ENCODE measurements at regions not wholly inside any gene's neighbourhood (a gene's known extent, or its start where the extent isn't known, plus 50 kb on each side); places are given as distances from the start of the nearest gene placed in this dataset.
"Not testable (repeated sequence)": the region's sequence is repeated elsewhere in the genome, so short reads cannot be mapped to it uniquely, and the experiment has no call there.

DNA sequence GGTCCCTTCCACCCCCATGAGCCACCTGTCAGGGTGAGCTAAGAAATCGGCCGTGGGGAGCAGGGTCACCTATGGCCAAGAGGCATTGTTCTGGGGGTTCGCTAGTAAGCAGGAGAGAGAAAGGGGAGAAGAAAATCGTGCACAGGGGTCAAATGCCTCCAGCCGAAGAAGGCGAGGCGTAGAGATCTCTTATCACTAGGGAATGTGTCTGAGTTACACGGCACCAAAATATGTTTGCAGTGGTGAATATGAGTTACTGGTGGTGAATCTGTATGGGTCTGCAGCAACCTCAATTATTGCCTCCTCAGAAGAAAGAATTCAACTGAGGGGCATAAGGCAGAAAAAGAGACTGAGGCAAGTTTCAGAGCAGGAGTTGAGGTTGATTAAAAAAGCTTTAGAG lies 54.2 kb upstream of the RABGAP1L start:
- no peak for DNase-seq
- no peaks in the 10 kb centered on the region for H3K27me3 ChIP-seq (ENCODE audit: control insufficient read depth, insufficient read depth, low read length)
- H3K4me3 ChIP-seq (ENCODE audit: insufficient read depth, low read depth, low read length), result no peak overlapping the region
- no peaks in the 10 kb centered on the region for H3K36me3 ChIP-seq (replicated peaks; ENCODE audit: control insufficient read depth, insufficient read depth, low read length)

DNA sequence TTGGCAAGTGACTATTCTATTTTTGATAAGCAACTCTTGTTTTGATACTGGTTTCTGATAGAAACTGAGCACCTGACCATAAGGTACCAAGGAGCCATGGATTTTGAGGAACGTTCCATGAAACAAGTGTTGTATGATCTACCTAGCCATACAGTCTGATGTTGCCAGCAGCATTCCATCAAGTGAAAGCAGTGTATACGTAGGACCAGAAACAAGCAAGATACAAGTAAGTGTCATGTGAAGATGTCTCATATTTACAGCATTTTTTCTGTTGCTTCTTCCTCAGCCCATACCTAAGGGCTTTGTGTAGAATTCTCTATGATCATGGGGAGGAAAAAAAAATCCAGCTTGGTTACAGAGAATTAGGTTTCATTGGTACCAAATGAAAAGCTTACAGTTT lies 55.6 kb upstream of the RABGAP1L start:
- H3K27me3 ChIP-seq (ENCODE audit: control insufficient read depth, insufficient read depth, low read length), result no peaks in the 10 kb centered on the region
- no peak for DNase-seq
- no peak overlapping the region for H3K4me3 ChIP-seq (ENCODE audit: insufficient read depth, low read depth, low read length)
- no peaks in the 10 kb centered on the region for H3K36me3 ChIP-seq (replicated peaks; ENCODE audit: control insufficient read depth, insufficient read depth, low read length)

DNA sequence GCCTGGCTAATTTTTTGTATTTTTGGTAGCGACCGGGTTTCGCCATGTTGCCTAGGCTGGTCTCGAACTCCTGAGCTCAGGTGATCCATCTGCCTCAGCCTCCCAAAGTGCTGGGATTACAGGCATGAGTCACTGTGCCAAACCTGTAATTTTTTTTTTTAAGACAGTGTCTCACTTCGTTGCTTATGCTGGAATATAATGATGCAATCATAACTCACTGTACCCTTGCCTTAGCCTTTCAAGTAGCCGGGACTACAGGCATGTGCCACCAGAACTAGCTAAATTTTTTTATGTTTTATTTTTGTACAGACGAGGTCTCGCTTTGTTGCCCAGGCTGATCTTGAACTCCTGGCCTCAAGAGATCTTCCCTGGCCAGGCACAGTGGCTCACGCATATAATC lies 57.3 kb upstream of the RABGAP1L start:
- DNase-seq; H3K27me3 ChIP-seq (ENCODE audit: control insufficient read depth, insufficient read depth, low read length); H3K36me3 ChIP-seq (replicated peaks; ENCODE audit: control insufficient read depth, insufficient read depth, low read length); H3K4me3 ChIP-seq (ENCODE audit: insufficient read depth, low read depth, low read length): not testable (repeated sequence)

DNA sequence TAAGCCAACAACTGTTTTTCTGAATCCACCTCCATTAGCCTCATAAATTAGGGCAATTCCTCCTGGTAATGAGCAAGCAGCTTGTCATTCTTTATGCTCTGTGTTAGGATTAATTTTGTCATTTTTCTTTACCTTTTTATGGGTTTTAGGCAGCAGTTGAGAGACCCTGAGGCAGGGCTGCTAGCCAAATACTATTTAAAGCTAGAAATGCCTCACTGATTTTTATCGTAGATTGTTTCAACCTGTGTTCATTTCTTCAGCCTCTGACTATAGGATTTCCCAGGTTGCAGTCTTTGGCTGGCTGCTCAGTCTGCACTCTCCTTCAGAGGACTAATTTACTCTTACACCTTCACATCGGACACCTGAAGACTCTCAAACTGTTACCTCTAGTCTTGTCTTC lies 61.9 kb upstream of the RABGAP1L start:
- no peaks in the 10 kb centered on the region for H3K27me3 ChIP-seq (ENCODE audit: control insufficient read depth, insufficient read depth, low read length)
- no peak for DNase-seq
- H3K36me3 ChIP-seq (replicated peaks; ENCODE audit: control insufficient read depth, insufficient read depth, low read length), result no peaks in the 10 kb centered on the region
- H3K4me3 ChIP-seq (ENCODE audit: insufficient read depth, low read depth, low read length), result no peak overlapping the region

DNA sequence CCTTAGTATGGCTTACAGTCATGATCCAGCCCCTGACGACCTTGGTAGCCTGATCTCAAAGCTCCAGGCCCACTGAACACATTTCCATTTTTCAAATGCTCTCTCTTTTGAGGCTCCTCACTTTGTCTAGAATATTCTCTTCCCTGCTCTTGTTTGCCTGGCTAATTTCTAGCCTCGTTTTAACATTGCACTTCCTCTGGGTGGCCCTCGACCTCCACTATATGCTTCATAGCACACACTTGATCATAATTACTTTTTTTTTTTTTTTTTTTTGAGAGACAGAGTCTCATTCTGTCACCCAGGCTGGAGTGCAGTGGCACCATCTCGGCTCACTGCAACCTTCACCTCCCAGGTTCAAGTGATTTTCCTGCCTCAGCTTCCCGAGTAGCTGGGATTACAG lies 65.5 kb upstream of the RABGAP1L start:
- H3K36me3 ChIP-seq (replicated peaks; ENCODE audit: control insufficient read depth, insufficient read depth, low read length); H3K27me3 ChIP-seq (ENCODE audit: control insufficient read depth, insufficient read depth, low read length); H3K4me3 ChIP-seq (ENCODE audit: insufficient read depth, low read depth, low read length); DNase-seq: not testable (repeated sequence)

DNA sequence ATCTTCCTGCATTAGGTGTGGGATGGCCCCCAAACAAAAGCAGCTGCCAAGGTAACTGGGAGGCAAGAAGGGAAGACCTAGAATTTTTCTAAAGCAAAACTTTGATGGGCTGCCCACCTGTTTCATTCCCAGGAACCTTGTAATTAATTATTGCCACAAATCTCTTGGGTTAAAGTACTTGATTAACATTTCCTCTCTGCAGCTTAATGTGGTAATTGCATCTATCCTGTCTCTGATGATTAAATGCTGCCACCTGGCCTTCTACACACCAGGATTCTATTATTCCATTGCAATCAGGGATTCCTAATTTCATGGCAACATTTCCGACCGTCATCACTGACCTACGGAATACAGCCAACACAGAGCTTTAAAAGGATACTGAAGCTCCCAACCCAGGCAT lies 68.3 kb upstream of the RC3H1 start:
- Histone ChIP-seq H3K36me3 (replicated peaks; ENCODE audit: control insufficient read depth, insufficient read depth, low read length) (no peaks in the 10 kb centered on the region), H3K4me3 (ENCODE audit: insufficient read depth, low read depth, low read length) (no peak overlapping the region), H3K27me3 (ENCODE audit: control insufficient read depth, insufficient read depth, low read length) (no peaks in the 10 kb centered on the region)
- no peak for DNase-seq

DNA sequence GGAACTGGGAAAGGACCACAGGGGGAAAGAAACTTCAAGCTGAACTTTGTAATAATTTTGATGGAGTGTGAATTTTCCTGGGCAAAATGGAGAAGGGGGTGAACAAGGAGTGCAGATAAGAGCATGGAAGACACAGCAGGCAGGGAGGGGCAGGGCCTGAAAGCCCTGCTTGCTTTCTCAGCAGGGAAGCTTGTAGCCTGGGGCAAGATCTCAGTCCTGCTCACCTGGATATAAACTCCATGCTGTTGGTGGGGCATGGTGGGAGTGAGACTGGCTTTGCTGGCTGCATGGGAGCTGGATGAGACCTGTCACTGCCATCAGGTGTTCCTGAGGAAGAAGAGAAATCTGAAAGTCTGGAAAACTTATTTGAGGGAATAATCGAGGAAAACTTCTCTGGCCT lies 58.7 kb upstream of the RC3H1 start:
- Histone ChIP-seq H3K27me3 (ENCODE audit: control insufficient read depth, insufficient read depth, low read length) (no peaks in the 10 kb centered on the region), H3K4me3 (ENCODE audit: insufficient read depth, low read depth, low read length) (no peak overlapping the region), H3K36me3 (replicated peaks; ENCODE audit: control insufficient read depth, insufficient read depth, low read length) (no peaks in the 10 kb centered on the region)
- no peak for DNase-seq

DNA sequence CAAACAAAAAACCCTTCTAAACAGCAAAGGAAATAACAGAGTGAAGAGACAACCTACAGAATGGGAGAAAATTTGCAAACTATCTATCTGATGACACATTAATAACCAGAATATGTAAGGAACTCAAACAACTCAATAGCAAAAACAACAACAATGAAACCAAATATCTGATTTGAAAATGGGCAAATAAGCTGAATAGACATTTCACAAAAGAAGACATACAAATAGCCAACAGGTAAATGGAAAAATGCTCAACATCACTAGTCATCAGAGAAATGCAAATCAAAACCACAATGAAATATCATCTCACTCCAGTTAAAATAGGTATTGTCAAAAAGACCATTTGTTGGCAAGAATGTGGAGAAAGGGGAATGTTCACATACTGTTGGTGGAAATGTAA lies 57.6 kb upstream of the RC3H1 start:
- Histone ChIP-seq H3K4me3 (ENCODE audit: insufficient read depth, low read depth, low read length) (no peak overlapping the region), H3K36me3 (replicated peaks; ENCODE audit: control insufficient read depth, insufficient read depth, low read length) (no peaks in the 10 kb centered on the region)
- no peak for DNase-seq

DNA sequence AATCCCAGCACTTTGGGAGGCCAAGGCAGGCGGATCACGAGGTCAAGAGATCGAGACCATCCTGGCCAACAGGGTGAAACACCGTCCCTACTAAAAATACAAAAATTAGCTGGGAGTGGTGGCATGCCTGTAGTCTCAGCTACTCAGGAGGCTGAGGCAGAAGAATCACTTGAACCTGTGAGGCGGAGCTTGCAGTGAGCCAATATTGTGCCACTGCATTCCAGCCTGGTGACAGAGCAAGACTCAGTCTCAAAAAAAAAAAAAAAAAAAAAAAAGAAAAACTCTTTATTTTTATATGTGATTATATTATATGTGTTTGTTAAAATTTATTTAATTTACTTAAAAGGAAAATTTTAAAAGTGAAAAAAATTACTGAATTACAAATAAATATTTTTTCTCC lies 56.8 kb upstream of the RC3H1 start:
- DNase-seq; H3K4me3 ChIP-seq (ENCODE audit: insufficient read depth, low read depth, low read length); H3K36me3 ChIP-seq (replicated peaks; ENCODE audit: control insufficient read depth, insufficient read depth, low read length); H3K27me3 ChIP-seq (ENCODE audit: control insufficient read depth, insufficient read depth, low read length): not testable (repeated sequence)

More for the DNA sequence above, 57.6 kb upstream of the RC3H1 start:
- no peaks in the 10 kb centered on the region for H3K27me3 ChIP-seq (ENCODE audit: control insufficient read depth, insufficient read depth, low read length)

DNA sequence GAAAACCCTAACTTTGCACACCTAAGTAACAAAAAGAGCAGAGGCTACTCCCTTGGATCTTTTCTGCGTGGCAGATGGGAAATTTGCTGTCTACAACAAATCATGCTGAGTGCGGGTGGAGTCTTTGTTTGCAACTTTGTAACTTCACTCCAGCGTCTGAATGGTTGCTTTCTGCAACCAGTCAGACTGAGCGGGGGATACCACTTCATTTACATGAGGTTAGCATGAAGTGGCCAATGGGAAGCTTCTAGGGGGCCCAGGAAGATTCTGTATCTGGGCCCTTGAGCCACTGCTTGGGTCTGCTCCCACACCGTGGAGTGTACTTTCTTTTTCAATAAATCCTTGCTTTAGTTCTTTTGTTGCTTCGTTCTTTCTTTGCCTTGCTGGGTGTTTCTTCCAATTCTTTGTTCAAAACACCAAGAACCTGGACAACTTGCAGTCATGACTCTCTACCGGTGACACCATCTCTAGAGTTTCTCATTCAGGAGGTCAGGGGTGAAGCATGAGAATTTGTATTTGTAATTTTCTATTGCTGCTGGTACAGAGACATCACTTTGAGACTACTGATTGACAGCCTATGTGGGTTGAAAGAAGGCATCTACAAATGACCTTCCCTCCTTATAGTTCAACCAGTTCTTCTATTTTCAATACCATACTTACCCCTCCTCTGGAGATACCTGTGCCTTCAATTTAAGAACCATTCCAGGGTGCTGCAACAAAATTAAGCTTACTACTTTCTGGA lies 55.8 kb upstream of the RC3H1 start:
- Histone ChIP-seq H3K36me3 (replicated peaks; ENCODE audit: control insufficient read depth, insufficient read depth, low read length) (no peaks in the 10 kb centered on the region), H3K27me3 (ENCODE audit: control insufficient read depth, insufficient read depth, low read length) (no peaks in the 10 kb centered on the region), H3K4me3 (ENCODE audit: insufficient read depth, low read depth, low read length) (no peak overlapping the region)
- peak; percentile 22 for DNase-seq

DNA sequence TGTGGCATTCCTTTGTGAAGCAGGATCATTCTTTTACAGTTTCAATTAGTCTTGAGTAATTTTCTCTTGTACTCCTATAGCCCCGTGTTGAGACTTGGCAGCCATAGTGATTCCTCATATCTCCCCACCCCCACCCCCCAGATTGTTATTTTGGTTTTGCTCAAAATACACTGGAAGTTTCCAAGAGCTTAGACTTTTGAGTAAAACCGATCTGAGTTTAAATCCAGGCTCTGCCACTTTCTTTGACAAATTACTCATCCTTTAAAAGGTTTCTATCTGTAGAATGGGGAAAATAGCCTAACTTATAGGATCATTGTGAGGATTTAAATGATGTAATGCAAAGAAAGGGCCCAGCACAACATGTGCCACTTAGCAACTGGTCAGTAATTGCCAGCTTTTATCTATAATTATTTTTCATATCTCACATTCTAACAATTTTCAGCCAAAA lies 53.1 kb upstream of the RC3H1 start:
- Histone ChIP-seq H3K36me3 (replicated peaks; ENCODE audit: control insufficient read depth, insufficient read depth, low read length) (no peaks in the 10 kb centered on the region), H3K27me3 (ENCODE audit: control insufficient read depth, insufficient read depth, low read length) (no peaks in the 10 kb centered on the region)

DNA sequence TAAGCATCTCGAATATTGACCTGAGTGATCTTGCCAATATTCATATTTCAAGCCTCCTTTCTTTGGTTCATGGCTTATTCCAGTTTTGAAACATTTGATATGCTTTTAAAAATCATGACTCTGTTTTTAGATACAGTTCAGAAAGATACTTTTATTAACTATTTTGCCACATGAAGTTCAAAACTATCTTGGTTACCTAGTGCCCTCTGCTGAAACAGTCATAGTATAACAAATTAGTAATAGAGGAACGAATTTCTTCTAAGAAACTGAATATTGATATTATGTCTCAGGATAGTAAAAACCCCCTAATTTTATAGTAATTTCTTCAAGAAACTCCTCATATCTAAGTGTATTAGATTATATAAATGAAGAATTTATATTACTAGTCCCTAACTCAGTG lies 52.6 kb upstream of the RC3H1 start:
- H3K36me3 ChIP-seq (replicated peaks; ENCODE audit: control insufficient read depth, insufficient read depth, low read length), result no peaks in the 10 kb centered on the region
- no peak for DNase-seq
- no peak overlapping the region for H3K4me3 ChIP-seq (ENCODE audit: insufficient read depth, low read depth, low read length)
- no peaks in the 10 kb centered on the region for H3K27me3 ChIP-seq (ENCODE audit: control insufficient read depth, insufficient read depth, low read length)

More for the DNA sequence above, 53.1 kb upstream of the RC3H1 start:
- no peak overlapping the region for H3K4me3 ChIP-seq (ENCODE audit: insufficient read depth, low read depth, low read length)
- DNase-seq, result no peak

DNA sequence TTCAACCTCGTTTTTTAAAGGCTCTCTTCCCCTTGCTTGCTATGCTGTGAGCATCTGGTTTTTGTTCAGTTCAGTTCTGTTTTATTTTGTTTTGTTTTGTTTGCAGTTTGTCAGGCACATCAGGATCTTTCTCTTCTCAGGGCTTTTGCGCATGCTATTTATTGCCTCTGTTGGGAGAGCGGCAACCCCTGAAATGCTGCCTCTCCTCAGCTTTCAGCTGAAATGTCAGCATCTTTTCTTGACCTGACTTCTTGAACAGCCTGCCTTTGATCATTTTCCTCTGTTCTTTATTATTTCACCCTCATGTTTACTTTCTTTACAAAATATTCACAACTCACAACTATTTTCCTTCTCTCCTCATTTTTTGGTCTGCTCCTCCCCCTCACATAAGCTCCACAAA lies 50.4 kb upstream of the RC3H1 start:
- DNase-seq, result no peak
- H3K27me3 ChIP-seq (ENCODE audit: control insufficient read depth, insufficient read depth, low read length), result no peaks in the 10 kb centered on the region
- no peak overlapping the region for H3K4me3 ChIP-seq (ENCODE audit: insufficient read depth, low read depth, low read length)
- no peaks in the 10 kb centered on the region for H3K36me3 ChIP-seq (replicated peaks; ENCODE audit: control insufficient read depth, insufficient read depth, low read length)

Measured in H7 (cell line).